H1 (cell line): ENCODE measurements at regions not wholly inside any gene's neighbourhood (a gene's known extent, or its start where the extent isn't known, plus 50 kb on each side); places are given as distances from the start of the nearest gene placed in this dataset.

ENCODE experiments used
- CBX5 ChIP-seq: fragments of 300-800, 300-1000 bp; sonication (generic); IDR thresholded peaks from 2 replicates; pipeline ENCODE4 v1.7.1; 2016; ENCODE audit warnings: antibody characterized with exemption, low read length, low read depth
- CEBPB ChIP-seq: IDR thresholded peaks from 2 replicates; pipeline ENCODE4 v1.6.1; 2012; ENCODE audit warnings: low read depth, low read length
- SP1 ChIP-seq: IDR thresholded peaks from 2 replicates; pipeline ENCODE4 v1.6.1; 2011; ENCODE audit warnings: low read depth, low read length
- YY1 ChIP-seq: IDR thresholded peaks from 2 replicates; pipeline ENCODE4 v1.6.1; 2011; ENCODE audit warnings: low read depth, mild to moderate bottlenecking, low read length
- TF ChIP-seq, protein P1 (sequence below): IDR thresholded peaks from 2 replicates; pipeline ENCODE4 v1.6.1; 2012; ENCODE audit warnings: inconsistent platforms
- TF ChIP-seq, protein P2 (sequence below), 3 experiments: IDR thresholded peaks; 1 replicate in 2 of 3; 2 replicates in 1 of 3; pipeline versions ENCODE4 v1.5.1 to v1.6.1; 2011; ENCODE audit warnings: low read length in 3 of 3, mild to moderate bottlenecking in 3 of 3, inconsistent platforms in 2 of 3, low read depth in 1 of 3, moderate library complexity in 1 of 3; ENCODE audit not compliant: insufficient read depth in 1 of 3; ENCODE audit errors: control extremely low read depth in 1 of 3

DNA sequence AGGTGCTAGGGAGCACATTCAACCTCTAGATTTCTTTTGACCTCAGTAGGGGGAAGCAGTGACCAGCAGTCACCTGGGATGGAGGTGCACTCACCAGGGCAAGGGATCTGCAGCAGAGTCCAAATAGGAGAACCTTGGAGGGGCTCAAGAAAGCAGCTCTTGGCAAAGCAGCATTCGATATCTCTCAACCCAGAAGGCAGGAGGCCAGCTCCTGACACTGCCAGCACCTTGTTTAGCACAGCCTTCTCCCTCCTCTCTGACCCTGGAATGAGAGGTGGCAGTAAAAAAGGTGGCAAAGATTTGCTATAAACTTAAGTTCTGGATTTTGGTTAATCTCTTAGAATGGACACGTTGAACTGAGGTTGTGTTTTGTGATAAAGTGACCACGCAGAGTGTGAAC is 107.9 kb downstream of the AQP9 start (continued):
- TF ChIP-seq CEBPB, result no peak
- TF ChIP-seq YY1, result no peak
- TF ChIP-seq, protein P1, sequence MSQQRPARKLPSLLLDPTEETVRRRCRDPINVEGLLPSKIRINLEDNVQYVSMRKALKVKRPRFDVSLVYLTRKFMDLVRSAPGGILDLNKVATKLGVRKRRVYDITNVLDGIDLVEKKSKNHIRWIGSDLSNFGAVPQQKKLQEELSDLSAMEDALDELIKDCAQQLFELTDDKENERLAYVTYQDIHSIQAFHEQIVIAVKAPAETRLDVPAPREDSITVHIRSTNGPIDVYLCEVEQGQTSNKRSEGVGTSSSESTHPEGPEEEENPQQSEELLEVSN, result no peak
- TF ChIP-seq CBX5, result no peak
- TF ChIP-seq, protein P2, sequence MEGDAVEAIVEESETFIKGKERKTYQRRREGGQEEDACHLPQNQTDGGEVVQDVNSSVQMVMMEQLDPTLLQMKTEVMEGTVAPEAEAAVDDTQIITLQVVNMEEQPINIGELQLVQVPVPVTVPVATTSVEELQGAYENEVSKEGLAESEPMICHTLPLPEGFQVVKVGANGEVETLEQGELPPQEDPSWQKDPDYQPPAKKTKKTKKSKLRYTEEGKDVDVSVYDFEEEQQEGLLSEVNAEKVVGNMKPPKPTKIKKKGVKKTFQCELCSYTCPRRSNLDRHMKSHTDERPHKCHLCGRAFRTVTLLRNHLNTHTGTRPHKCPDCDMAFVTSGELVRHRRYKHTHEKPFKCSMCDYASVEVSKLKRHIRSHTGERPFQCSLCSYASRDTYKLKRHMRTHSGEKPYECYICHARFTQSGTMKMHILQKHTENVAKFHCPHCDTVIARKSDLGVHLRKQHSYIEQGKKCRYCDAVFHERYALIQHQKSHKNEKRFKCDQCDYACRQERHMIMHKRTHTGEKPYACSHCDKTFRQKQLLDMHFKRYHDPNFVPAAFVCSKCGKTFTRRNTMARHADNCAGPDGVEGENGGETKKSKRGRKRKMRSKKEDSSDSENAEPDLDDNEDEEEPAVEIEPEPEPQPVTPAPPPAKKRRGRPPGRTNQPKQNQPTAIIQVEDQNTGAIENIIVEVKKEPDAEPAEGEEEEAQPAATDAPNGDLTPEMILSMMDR (IDR thresholded peaks at IDR 0.05; ENCODE audit: control extremely low read depth in 1 of 3, insufficient read depth in 1 of 3, low read depth in 1 of 3, low read length in 3 of 3), result no peak
- no peak for TF ChIP-seq SP1
